Breast epithelium (tissue), 3 donors: ENCODE measurements at regions not wholly inside any gene's neighbourhood (a gene's known extent, or its start where the extent isn't known, plus 50 kb on each side); places are given as distances from the start of the nearest gene placed in this dataset.

Experiments used
- POLR2A ChIP-seq: fragments of 450-650 bp; IDR thresholded peaks from one replicate; pipeline ENCODE4 v1.6.1; 2016; ENCODE audit warnings: antibody characterized with exemption, mild to moderate bottlenecking, moderate library complexity
- POLR2AphosphoS5 ChIP-seq, 3 donors: sonication (generic); formaldehyde crosslinking; IDR thresholded peaks; one replicate each; pipeline ENCODE4 v1.6.1; 2017; ENCODE audit warnings: antibody characterized with exemption in 3 of 3
- TF ChIP-seq, protein P1 (sequence below), 3 donors: fragments of 450-650 bp; IDR thresholded peaks; one replicate each; pipeline ENCODE4 v1.5.1; 2016 to 2017; ENCODE audit warnings: antibody characterized with exemption in 3 of 3, mild to moderate bottlenecking in 3 of 3, moderate library complexity in 3 of 3

GRCh38 chr1:232481091-232481490, 148.8 kb downstream of the SIPA1L2 start:
- TF ChIP-seq POLR2AphosphoS5 (IDR thresholded peaks at IDR 0.05) (no peak), POLR2A (no peak)
- TF ChIP-seq, protein P1, sequence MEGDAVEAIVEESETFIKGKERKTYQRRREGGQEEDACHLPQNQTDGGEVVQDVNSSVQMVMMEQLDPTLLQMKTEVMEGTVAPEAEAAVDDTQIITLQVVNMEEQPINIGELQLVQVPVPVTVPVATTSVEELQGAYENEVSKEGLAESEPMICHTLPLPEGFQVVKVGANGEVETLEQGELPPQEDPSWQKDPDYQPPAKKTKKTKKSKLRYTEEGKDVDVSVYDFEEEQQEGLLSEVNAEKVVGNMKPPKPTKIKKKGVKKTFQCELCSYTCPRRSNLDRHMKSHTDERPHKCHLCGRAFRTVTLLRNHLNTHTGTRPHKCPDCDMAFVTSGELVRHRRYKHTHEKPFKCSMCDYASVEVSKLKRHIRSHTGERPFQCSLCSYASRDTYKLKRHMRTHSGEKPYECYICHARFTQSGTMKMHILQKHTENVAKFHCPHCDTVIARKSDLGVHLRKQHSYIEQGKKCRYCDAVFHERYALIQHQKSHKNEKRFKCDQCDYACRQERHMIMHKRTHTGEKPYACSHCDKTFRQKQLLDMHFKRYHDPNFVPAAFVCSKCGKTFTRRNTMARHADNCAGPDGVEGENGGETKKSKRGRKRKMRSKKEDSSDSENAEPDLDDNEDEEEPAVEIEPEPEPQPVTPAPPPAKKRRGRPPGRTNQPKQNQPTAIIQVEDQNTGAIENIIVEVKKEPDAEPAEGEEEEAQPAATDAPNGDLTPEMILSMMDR (IDR thresholded peaks at IDR 0.05), result no peak
